Breast epithelium (tissue), 4 donors: ENCODE measurements at regions not wholly inside any gene's neighbourhood (a gene's known extent, or its start where the extent isn't known, plus 50 kb on each side); places are given as distances from the start of the nearest gene placed in this dataset.

ENCODE experiments used
- DNase-seq, 2 donors: peaks; one replicate each; pipeline ENCODE4 v3.0.0-alpha.2; 2019; ENCODE audit warnings: low spot score in 2 of 2
- H3K27ac ChIP-seq, 2 donors: fragments of 200-600 bp; sonication (generic) in 1 of 2; one replicate each; pipeline ENCODE4 v1.5.1; 2016 to 2019; ENCODE audit warnings: mild to moderate bottlenecking in 1 of 2
- H3K27me3 ChIP-seq, 2 donors: fragments of 200-600 bp; sonication (generic) in 1 of 2; one replicate each; pipeline versions ENCODE4 v1.5.1 to v1.6.0; 2017 to 2019; ENCODE audit warnings: control low read depth in 1 of 2, mild to moderate bottlenecking in 1 of 2
- H3K36me3 ChIP-seq: fragments of 200-600 bp; one replicate; pipeline ENCODE4 v1.5.1; 2019
- H3K4me1 ChIP-seq, 2 donors: fragments of 200-600 bp; sonication (generic); one replicate each; pipeline ENCODE4 v1.5.1; 2016 to 2019; ENCODE audit warnings: control low read depth in 1 of 2
- H3K4me3 ChIP-seq, 3 donors: fragments of 200-600 bp; sonication (generic); 1 replicate in 2 of 3; 2 replicates in 1 of 3; pipeline ENCODE4 v1.5.1; 2016 to 2019; ENCODE audit warnings: mild to moderate bottlenecking in 3 of 3, moderate library complexity in 2 of 3
- H3K9me3 ChIP-seq, 2 donors: fragments of 200-600 bp; sonication (generic) in 1 of 2; one replicate each; pipeline ENCODE4 v1.5.1; 2016 to 2019; ENCODE audit warnings: control low read depth in 1 of 2
- CTCF ChIP-seq, 3 donors: fragments of 450-650 bp; IDR thresholded peaks; one replicate each; pipeline ENCODE4 v1.5.1; 2016 to 2017; ENCODE audit warnings: antibody characterized with exemption in 3 of 3, mild to moderate bottlenecking in 3 of 3, moderate library complexity in 3 of 3
- POLR2A ChIP-seq: fragments of 450-650 bp; IDR thresholded peaks from one replicate; pipeline ENCODE4 v1.6.1; 2016; ENCODE audit warnings: antibody characterized with exemption, mild to moderate bottlenecking, moderate library complexity
- POLR2AphosphoS5 ChIP-seq, 3 donors: sonication (generic); formaldehyde crosslinking; IDR thresholded peaks; one replicate each; pipeline ENCODE4 v1.6.1; 2017; ENCODE audit warnings: antibody characterized with exemption in 3 of 3
- intact Hi-C: fragments of 100-400 bp; cut with DNase I; formaldehyde crosslinking; loops from one replicate; pipeline ENCODE4 v1.15.1; 2023; ENCODE audit warnings: low total_unique reads

GRCh38 chr14:43939836-43940235 is 567.2 kb downstream of the FSCB start:
- H3K27ac ChIP-seq = no peak overlapping the region
- no peak for DNase-seq
- H3K4me1 ChIP-seq = no peaks in the 10 kb centered on the region
- peaks cover 5% of the 10 kb centered on the region in 2 donors for H3K9me3 ChIP-seq
- no peaks in the 10 kb centered on the region for H3K27me3 ChIP-seq
- intact Hi-C loops = no loop called here
- TF ChIP-seq POLR2A = no peak
- TF ChIP-seq POLR2AphosphoS5 (IDR thresholded peaks at IDR 0.05) = no peak
- TF ChIP-seq CTCF (IDR thresholded peaks at IDR 0.05) = no peak
- H3K36me3 ChIP-seq = no peaks in the 10 kb centered on the region
- no peak overlapping the region for H3K4me3 ChIP-seq

- TF ChIP-seq POLR2A (no peak), CTCF (IDR thresholded peaks at IDR 0.05) (no peak), POLR2AphosphoS5 (IDR thresholded peaks at IDR 0.05) (no peak)
- no peak for DNase-seq
- Histone ChIP-seq H3K4me3 (no peak overlapping the region), H3K36me3 (no peaks in the 10 kb centered on the region), H3K4me1 (no peaks in the 10 kb centered on the region), H3K27me3 (no peaks in the 10 kb centered on the region), H3K27ac (no peak overlapping the region), H3K9me3 (peaks cover 5 to 9% of the 10 kb centered on the region in 2 donors)
- intact Hi-C loops = no loop called here
Measured at GRCh38 chr14:43938588-43939281, 568.3 kb downstream of the FSCB start.

- no peaks in the 10 kb centered on the region for H3K27me3 ChIP-seq
- H3K9me3 ChIP-seq = peaks cover 5 to 9% of the 10 kb centered on the region in 2 donors
- no peaks in the 10 kb centered on the region for H3K4me1 ChIP-seq
- no peak overlapping the region for H3K27ac ChIP-seq
- intact Hi-C loops = no loop called here
- H3K4me3 ChIP-seq = no peak overlapping the region
- H3K36me3 ChIP-seq = no peaks in the 10 kb centered on the region
- TF ChIP-seq CTCF (IDR thresholded peaks at IDR 0.05) (no peak), POLR2A (no peak)
- DNase-seq = no peak
Measured at GRCh38 chr14:43937001-43937400, 570.1 kb downstream of the FSCB start.

- peaks cover 5 to 9% of the 10 kb centered on the region in 2 donors for H3K9me3 ChIP-seq
- H3K36me3 ChIP-seq = no peaks in the 10 kb centered on the region
- no peak for TF ChIP-seq POLR2A
- no peak overlapping the region for H3K4me3 ChIP-seq
- no peak for DNase-seq
- no peaks in the 10 kb centered on the region for H3K4me1 ChIP-seq
- H3K27me3 ChIP-seq = no peaks in the 10 kb centered on the region
- no peak overlapping the region for H3K27ac ChIP-seq
- intact Hi-C loops = no loop called here
Measured at GRCh38 chr14:43934102-43934501, 573.0 kb downstream of the FSCB start.

GRCh38 chr14:43914041-43914693 is 592.9 kb downstream of the FSCB start:
- H3K9me3 ChIP-seq = no peaks in the 10 kb centered on the region
- H3K27me3 ChIP-seq = no peaks in the 10 kb centered on the region
- H3K36me3 ChIP-seq = no peaks in the 10 kb centered on the region
- DNase-seq = no peak
- H3K4me1 ChIP-seq = no peaks in the 10 kb centered on the region
- intact Hi-C loops = no loop called here
- H3K4me3 ChIP-seq = no peak overlapping the region
- TF ChIP-seq CTCF (IDR thresholded peaks at IDR 0.05) = no peak
- TF ChIP-seq POLR2A = no peak
- TF ChIP-seq POLR2AphosphoS5 (IDR thresholded peaks at IDR 0.05) = no peak
- no peak overlapping the region for H3K27ac ChIP-seq
